SK-N-SH (cell line): ENCODE measurements at regions not wholly inside any gene's neighbourhood (a gene's known extent, or its start where the extent isn't known, plus 50 kb on each side); places are given as distances from the start of the nearest gene placed in this dataset.

Source experiments
- CTCF ChIA-PET: fragments of 300-600, 350-600 bp; formaldehyde crosslinking; extraction: SDS; loops from one replicate; lab custom pipeline; 2021; lab: Yijun Ruan, JAX
- POLR2A ChIA-PET: fragments of 350-600 bp; sonication (Branson Sonifier 250); formaldehyde crosslinking; extraction: SDS; loops from one replicate; lab custom pipeline; 2020; ENCODE audit warnings: antibody characterized with exemption, inconsistent platforms; lab: Yijun Ruan, JAX
- DNase-seq: peaks from one replicate; pipeline ENCODE4 v3.0.0; 2012
- H2AFZ ChIP-seq: fragments of 200-600 bp; sonication (generic); 2 replicates; pipeline ENCODE4 v1.8.1; 2016; ENCODE audit warnings: antibody characterized with exemption, mild to moderate bottlenecking, low read depth
- H3F3A ChIP-seq: fragments of 200-600 bp; sonication (generic); replicated peaks from 2 replicates; pipeline ENCODE3; 2016; ENCODE audit warnings: antibody characterized with exemption, mild to moderate bottlenecking; ENCODE audit not compliant: insufficient read depth
- H3K27ac ChIP-seq, 2 experiments: fragments of 200-500 bp in 1 of 2; fragments of 200-600 bp in 1 of 2; sonication (Bioruptor generic) in 1 of 2; sonication (generic), shearing (Covaris generic) in 1 of 2; 2 replicates each; pipeline versions ENCODE4 v1.5.1 to v1.6.1; 2014 to 2016; ENCODE audit warnings: low read depth in 2 of 2, inconsistent platforms in 1 of 2, low read length in 1 of 2, mild to moderate bottlenecking in 1 of 2, mixed read lengths in 1 of 2
- H3K27me3 ChIP-seq: fragments of 200-600 bp; sonication (generic), shearing (Covaris generic); 2 replicates; pipeline ENCODE4 v1.6.1; 2016; ENCODE audit warnings: mixed run types; ENCODE audit not compliant: insufficient read depth
- H3K36me3 ChIP-seq, 2 experiments: fragments of 200-500 bp in 1 of 2; fragments of 200-600 bp in 1 of 2; sonication (Bioruptor generic) in 1 of 2; sonication (generic) in 1 of 2; replicated peaks in 1 of 2; 2 replicates each; pipeline versions ENCODE3 to v1.5.1; 2014 to 2016; ENCODE audit warnings: low read length in 1 of 2, mild to moderate bottlenecking in 1 of 2; ENCODE audit not compliant: insufficient read depth in 2 of 2, control insufficient read depth in 1 of 2
- H3K4me1 ChIP-seq, 2 experiments: fragments of 200-500 bp in 1 of 2; fragments of 200-600 bp in 1 of 2; sonication (Bioruptor generic) in 1 of 2; sonication (generic), shearing (Covaris generic) in 1 of 2; 2 replicates each; pipeline versions ENCODE4 v1.5.1 to v1.6.1; 2014 to 2016; ENCODE audit warnings: low read depth in 1 of 2, low read length in 1 of 2, mixed run types in 1 of 2; ENCODE audit not compliant: insufficient read depth in 2 of 2, control insufficient read depth in 1 of 2
- H3K4me2 ChIP-seq: fragments of 200-600 bp; sonication (generic), shearing (Covaris generic); 2 replicates; pipeline ENCODE4 v1.6.1; 2017; ENCODE audit warnings: mixed run types
- H3K4me3 ChIP-seq, 2 experiments: fragments of 200-500 bp in 1 of 2; fragments of 200-600 bp in 1 of 2; sonication (Bioruptor generic) in 1 of 2; sonication (generic), shearing (Covaris generic) in 1 of 2; 2 replicates each; pipeline versions ENCODE4 v1.5.1 to v1.8.1; 2014 to 2016; ENCODE audit warnings: low read depth in 2 of 2, inconsistent platforms in 1 of 2, low read length in 1 of 2, mild to moderate bottlenecking in 1 of 2, mixed read lengths in 1 of 2, moderate library complexity in 1 of 2
- H3K79me2 ChIP-seq: fragments of 200-600 bp; sonication (generic); 2 replicates; pipeline ENCODE4 v1.8.1; 2017; ENCODE audit warnings: mild to moderate bottlenecking; ENCODE audit not compliant: insufficient read depth
- H3K9ac ChIP-seq: fragments of 200-600 bp; sonication (generic); 2 replicates; pipeline ENCODE4 v1.6.1; 2017; ENCODE audit warnings: mixed run types
- H3K9me2 ChIP-seq: fragments of 200-600 bp; sonication (generic); 2 replicates; pipeline ENCODE4 v1.6.1; 2017; ENCODE audit warnings: mixed run types
- H3K9me3 ChIP-seq: fragments of 200-600 bp; sonication (generic); 2 replicates; pipeline ENCODE4 v1.6.1; 2017; ENCODE audit warnings: mixed run types, mild to moderate bottlenecking, moderate library complexity
- H4K20me1 ChIP-seq: fragments of 200-600 bp; sonication (generic); 2 replicates; pipeline ENCODE4 v1.6.1; 2017; ENCODE audit warnings: mild to moderate bottlenecking, mixed run types; ENCODE audit not compliant: insufficient read depth
- CTCF ChIP-seq: fragments of 200-600 bp; sonication (generic); IDR thresholded peaks from 2 replicates; pipeline ENCODE4 v1.6.1; 2017; ENCODE audit warnings: antibody characterized with exemption, mild to moderate bottlenecking, moderate library complexity
- ELF1 ChIP-seq: IDR thresholded peaks from 2 replicates; pipeline ENCODE4 v1.4.0; 2012
- EP300 ChIP-seq, 2 experiments: IDR thresholded peaks; 2 replicates each; pipeline versions ENCODE4 v1.4.0 to v1.6.1; 2012; ENCODE audit warnings: borderline replicate concordance in 1 of 2, low read depth in 1 of 2, low read length in 1 of 2
- EZH2phosphoT487 ChIP-seq: fragments of 200-600 bp; sonication (generic); IDR thresholded peaks from 2 replicates; pipeline ENCODE4 v1.6.1; 2017; ENCODE audit warnings: low read depth, mixed run types, mild to moderate bottlenecking, antibody characterized with exemption, moderate library complexity, borderline replicate concordance
- FOSL2 ChIP-seq: IDR thresholded peaks from 2 replicates; pipeline ENCODE4 v1.4.0; 2012; ENCODE audit warnings: low read depth, mild to moderate bottlenecking, moderate library complexity, borderline replicate concordance
- FOXJ3 ChIP-seq: sonication (generic); formaldehyde crosslinking; IDR thresholded peaks from 2 replicates; pipeline ENCODE4 v1.5.1; 2020; ENCODE audit warnings: mild to moderate bottlenecking, missing genetic modification reagents
- GABPA ChIP-seq: IDR thresholded peaks from 2 replicates; pipeline ENCODE4 v1.4.0; 2012; ENCODE audit warnings: low read depth, mild to moderate bottlenecking
- GATA2 ChIP-seq: sonication (generic); formaldehyde crosslinking; IDR thresholded peaks from 2 replicates; pipeline ENCODE4 v1.5.0; 2020; ENCODE audit warnings: mild to moderate bottlenecking, missing genetic modification reagents
- JUND ChIP-seq: IDR thresholded peaks from 2 replicates; pipeline ENCODE4 v1.4.0; 2012
- MAX ChIP-seq: IDR thresholded peaks from 2 replicates; pipeline ENCODE4 v1.4.0; 2012; ENCODE audit warnings: low read depth
- MEF2A ChIP-seq: IDR thresholded peaks from 2 replicates; pipeline ENCODE4 v1.4.0; 2012; ENCODE audit warnings: low read depth, borderline replicate concordance
- MXI1 ChIP-seq: IDR thresholded peaks from 2 replicates; pipeline ENCODE4 v1.6.1; 2012; ENCODE audit warnings: mild to moderate bottlenecking, low read depth, low read length, improper control_type of control experiment
- POLR2AphosphoS5 ChIP-seq: IDR thresholded peaks from 2 replicates; pipeline ENCODE4 v1.6.1; 2012; ENCODE audit warnings: low read depth, low read length
- SMC3 ChIP-seq: IDR thresholded peaks from 2 replicates; pipeline ENCODE4 v1.6.1; 2012; ENCODE audit warnings: low read depth, low read length, improper control_type of control experiment
- TAF1 ChIP-seq: IDR thresholded peaks from 2 replicates; pipeline ENCODE4 v1.6.1; 2012; ENCODE audit warnings: low read depth, mild to moderate bottlenecking, low read length, moderate library complexity, borderline replicate concordance
- TCF12 ChIP-seq: IDR thresholded peaks from 2 replicates; pipeline ENCODE4 v1.4.0; 2012
- TEAD4 ChIP-seq: IDR thresholded peaks from 2 replicates; pipeline ENCODE4 v1.4.0; 2012; ENCODE audit warnings: mild to moderate bottlenecking, borderline replicate concordance; ENCODE audit not compliant: insufficient read depth
- USF1 ChIP-seq: IDR thresholded peaks from 2 replicates; pipeline ENCODE4 v1.4.0; 2012; ENCODE audit warnings: low read depth, borderline replicate concordance
- USF2 ChIP-seq: fragments of 150-350 bp; IDR thresholded peaks from 2 replicates; pipeline ENCODE4 v1.6.1; 2017; ENCODE audit warnings: antibody characterized with exemption, low read length, low read depth, borderline replicate concordance
- YY1 ChIP-seq: IDR thresholded peaks from 2 replicates; pipeline ENCODE4 v1.4.0; 2012; ENCODE audit warnings: low read depth, mild to moderate bottlenecking
- WGBS: methylation state at CpG from one replicate; pipeline ENCODE4 v1.1.6; 2017; ENCODE audit warnings: low lambda C conversion rate; 5-methylcytosine and 5-hydroxymethylcytosine counted together

- Histone ChIP-seq H3K4me3 (no peak overlapping the region), H3K9ac (no peak overlapping the region), H2AFZ (no peak overlapping the region), H3F3A (no peaks in the 10 kb centered on the region), H3K27me3 (no peaks in the 10 kb centered on the region), H3K4me2 (no peak overlapping the region), H3K79me2 (no peaks in the 10 kb centered on the region), H3K4me1 (peaks cover 0 to 2% of the 10 kb centered on the region in 2 experiments; a peak in 2 of 4 replicates), H3K9me2 (no peaks in the 10 kb centered on the region), H3K27ac (no peak overlapping the region), H3K36me3 (no peaks in the 10 kb centered on the region), H4K20me1 (no peaks in the 10 kb centered on the region), H3K9me3 (no peaks in the 10 kb centered on the region)
- TF ChIP-seq GATA2 (CRISPR knock-in tag) = no peak
- no peak for TF ChIP-seq TEAD4
- TF ChIP-seq MEF2A = no peak
- TF ChIP-seq MAX = no peak
- TF ChIP-seq SMC3 = no peak
- no peak for TF ChIP-seq FOXJ3
- TF ChIP-seq CTCF = no peak
- TF ChIP-seq FOSL2 = no peak
- no peak for TF ChIP-seq GABPA
- TF ChIP-seq ELF1 = no peak
- no peak for TF ChIP-seq TAF1
- no peak for TF ChIP-seq TCF12
- no peak for TF ChIP-seq EP300 (IDR thresholded peaks at IDR 0.05; ENCODE audit: borderline replicate concordance in 1 of 2, low read depth in 1 of 2, low read length in 1 of 2)
- no peak for TF ChIP-seq EZH2phosphoT487
- no peak for TF ChIP-seq JUND
- no peak for TF ChIP-seq MXI1
- no peak for TF ChIP-seq YY1
- no peak for TF ChIP-seq USF1
- no peak for TF ChIP-seq POLR2AphosphoS5
- no peak for TF ChIP-seq USF2
- no peak for DNase-seq
- 70% methylated on average over 3 of the region's 3 CpGs for WGBS
- ChIA-PET CTCF (interaction anchor here (1.0 kb wide), 1 partner anchor 20 kb away, joined by 4 read pairs; no protein-coding TSS in a partner anchor), POLR2A (no interaction called here)
These were observed 260.4 kb upstream of the ARHGAP20 start for GRCh38 chr11:110972640-110973039.
